Suprapubic skin (tissue), 3 donors: ENCODE measurements at regions not wholly inside any gene's neighbourhood (a gene's known extent, or its start where the extent isn't known, plus 50 kb on each side); places are given as distances from the start of the nearest gene placed in this dataset.

ENCODE experiments used
- POLR2A ChIP-seq, 2 donors: fragments of 450-650 bp; IDR thresholded peaks; one replicate each; pipeline ENCODE4 v1.6.1; 2017; ENCODE audit warnings: antibody characterized with exemption in 2 of 2, mild to moderate bottlenecking in 2 of 2, moderate library complexity in 2 of 2
- TF ChIP-seq, protein P1 (sequence below), 2 donors: fragments of 200-600 bp in 1 of 2; fragments of 450-650 bp in 1 of 2; sonication (generic) in 1 of 2; IDR thresholded peaks; one replicate each; pipeline ENCODE4 v1.5.1; 2016 to 2019; ENCODE audit warnings: antibody characterized with exemption in 2 of 2, mild to moderate bottlenecking in 1 of 2, moderate library complexity in 1 of 2

DNA sequence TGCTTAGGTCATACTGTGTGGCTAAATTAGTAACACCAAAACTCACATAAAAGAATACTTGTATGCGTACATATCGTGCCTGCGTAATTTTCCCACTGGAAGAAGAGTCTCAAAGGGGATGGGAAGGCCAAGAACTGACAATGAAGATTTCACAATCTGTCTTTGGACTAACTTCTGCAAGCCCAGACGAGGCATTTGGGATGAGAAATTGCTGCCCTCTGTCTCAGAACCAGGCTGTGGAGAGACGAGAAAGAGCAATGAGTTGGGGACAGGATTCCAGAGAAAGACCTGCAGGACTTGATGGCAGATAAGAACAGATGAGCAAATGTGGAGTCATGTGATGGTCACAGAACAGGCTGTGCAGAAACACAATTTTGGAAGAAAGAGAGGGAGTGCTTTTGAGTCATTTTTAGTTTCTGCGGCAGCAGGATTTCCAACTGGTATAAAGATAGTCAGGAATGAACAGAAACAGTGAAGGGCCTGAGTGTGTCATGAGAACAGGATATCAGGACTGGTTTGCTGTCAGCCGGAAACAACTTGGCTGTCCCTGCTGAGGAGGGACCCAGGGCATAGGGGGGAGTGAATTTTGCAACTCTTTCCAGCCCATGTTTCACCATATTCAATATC, 82.7 kb upstream of the CTSC start:
- TF ChIP-seq, protein P1, sequence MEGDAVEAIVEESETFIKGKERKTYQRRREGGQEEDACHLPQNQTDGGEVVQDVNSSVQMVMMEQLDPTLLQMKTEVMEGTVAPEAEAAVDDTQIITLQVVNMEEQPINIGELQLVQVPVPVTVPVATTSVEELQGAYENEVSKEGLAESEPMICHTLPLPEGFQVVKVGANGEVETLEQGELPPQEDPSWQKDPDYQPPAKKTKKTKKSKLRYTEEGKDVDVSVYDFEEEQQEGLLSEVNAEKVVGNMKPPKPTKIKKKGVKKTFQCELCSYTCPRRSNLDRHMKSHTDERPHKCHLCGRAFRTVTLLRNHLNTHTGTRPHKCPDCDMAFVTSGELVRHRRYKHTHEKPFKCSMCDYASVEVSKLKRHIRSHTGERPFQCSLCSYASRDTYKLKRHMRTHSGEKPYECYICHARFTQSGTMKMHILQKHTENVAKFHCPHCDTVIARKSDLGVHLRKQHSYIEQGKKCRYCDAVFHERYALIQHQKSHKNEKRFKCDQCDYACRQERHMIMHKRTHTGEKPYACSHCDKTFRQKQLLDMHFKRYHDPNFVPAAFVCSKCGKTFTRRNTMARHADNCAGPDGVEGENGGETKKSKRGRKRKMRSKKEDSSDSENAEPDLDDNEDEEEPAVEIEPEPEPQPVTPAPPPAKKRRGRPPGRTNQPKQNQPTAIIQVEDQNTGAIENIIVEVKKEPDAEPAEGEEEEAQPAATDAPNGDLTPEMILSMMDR (IDR thresholded peaks at IDR 0.05), result no peak
- no peak for TF ChIP-seq POLR2A (IDR thresholded peaks at IDR 0.05)
